HS-27A (cell line): ENCODE measurements at regions not wholly inside any gene's neighbourhood (a gene's known extent, or its start where the extent isn't known, plus 50 kb on each side); places are given as distances from the start of the nearest gene placed in this dataset.

Source experiments
- DNase-seq: peaks from one replicate; pipeline ENCODE4 v3.0.0-alpha.2; 2012; ENCODE audit warnings: low read depth, missing footprints

GRCh38 chr14:76948976-76949375 lies 79.5 kb downstream of the IRF2BPL start:
- no peak for DNase-seq

- no peak for DNase-seq
These were observed 80.1 kb downstream of the IRF2BPL start for GRCh38 chr14:76948213-76948947.

GRCh38 chr14:76947838-76948184 lies 80.7 kb downstream of the IRF2BPL start:
- DNase-seq, result no peak

- DNase-seq, result no peak
These were observed 81.2 kb downstream of the IRF2BPL start for GRCh38 chr14:76947078-76947837.

GRCh38 chr14:76946753-76947077 lies 81.8 kb downstream of the IRF2BPL start:
- no peak for DNase-seq

GRCh38 chr14:76943072-76943471 lies 85.4 kb downstream of the IRF2BPL start:
- DNase-seq, result no peak

- no peak for DNase-seq
These were observed 86.3 kb downstream of the IRF2BPL start for GRCh38 chr14:76941946-76942805.

GRCh38 chr14:76941544-76941943 lies 87.0 kb downstream of the IRF2BPL start:
- DNase-seq, result no peak

GRCh38 chr14:76940021-76940760 lies 88.3 kb downstream of the IRF2BPL start:
- no peak for DNase-seq

GRCh38 chr14:76939015-76939742 lies 89.3 kb downstream of the IRF2BPL start:
- DNase-seq, result no peak

- no peak for DNase-seq
These were observed 90.4 kb downstream of the IRF2BPL start for GRCh38 chr14:76938092-76938500.

GRCh38 chr14:76937181-76938091 lies 91.1 kb downstream of the IRF2BPL start:
- no peak for DNase-seq

GRCh38 chr14:76936483-76936882 lies 92.0 kb downstream of the IRF2BPL start:
- DNase-seq, result no peak

- no peak for DNase-seq
These were observed 95.0 kb downstream of the IRF2BPL start for GRCh38 chr14:76933515-76933914.

- DNase-seq, result no peak
These were observed 96.7 kb downstream of the IRF2BPL start for GRCh38 chr14:76931631-76932402.

GRCh38 chr14:76930549-76930948 lies 98.0 kb downstream of the IRF2BPL start:
- no peak for DNase-seq

GRCh38 chr14:76929927-76930326 lies 98.6 kb downstream of the IRF2BPL start:
- DNase-seq, result no peak

GRCh38 chr14:76927971-76928700 lies 100.4 kb downstream of the IRF2BPL start:
- DNase-seq, result no peak
